Lower lobe of right lung (tissue), 2 donors: ENCODE measurements at regions not wholly inside any gene's neighbourhood (a gene's known extent, or its start where the extent isn't known, plus 50 kb on each side); places are given as distances from the start of the nearest gene placed in this dataset.

Experiments used
- ATAC-seq, 2 donors: fragments of 200-7000 bp; cut with Tn5 transposase; one replicate each; pipeline ENCODE4 v1.9.1; 2020 to 2022; ENCODE audit warnings: mild to moderate bottlenecking in 2 of 2, moderate library complexity in 2 of 2
- DNase-seq: peaks from one replicate; pipeline ENCODE4 v3.0.0-alpha.2; 2020
- H3K27ac ChIP-seq: fragments of 200-600 bp; one replicate; pipeline ENCODE4 v1.8.0; 2022
- H3K27me3 ChIP-seq: fragments of 200-600 bp; one replicate; pipeline ENCODE4 v1.8.0; 2022; ENCODE audit warnings: low read depth
- H3K36me3 ChIP-seq: fragments of 200-600 bp; one replicate; pipeline ENCODE4 v1.8.0; 2022; ENCODE audit warnings: mild to moderate bottlenecking
- H3K4me1 ChIP-seq: fragments of 200-600 bp; one replicate; pipeline ENCODE4 v1.8.0; 2022
- H3K4me3 ChIP-seq: fragments of 200-600 bp; one replicate; pipeline ENCODE4 v1.8.0; 2022; ENCODE audit warnings: mild to moderate bottlenecking
- H3K9me3 ChIP-seq: fragments of 200-600 bp; one replicate; pipeline ENCODE4 v1.8.0; 2022
- intact Hi-C: fragments of 100-400 bp; cut with DNase I; formaldehyde crosslinking; loops from one replicate; pipeline ENCODE4 v1.11.0; 2022
- TF ChIP-seq, protein P1 (sequence below): fragments of 200-600 bp; IDR thresholded peaks from one replicate; pipeline ENCODE4 v1.8.0; 2022; ENCODE audit warnings: antibody characterized with exemption, mild to moderate bottlenecking
- donor health status: DM: no; HTN: yes; CAD: no; lungs with severe emphysema.

DNA sequence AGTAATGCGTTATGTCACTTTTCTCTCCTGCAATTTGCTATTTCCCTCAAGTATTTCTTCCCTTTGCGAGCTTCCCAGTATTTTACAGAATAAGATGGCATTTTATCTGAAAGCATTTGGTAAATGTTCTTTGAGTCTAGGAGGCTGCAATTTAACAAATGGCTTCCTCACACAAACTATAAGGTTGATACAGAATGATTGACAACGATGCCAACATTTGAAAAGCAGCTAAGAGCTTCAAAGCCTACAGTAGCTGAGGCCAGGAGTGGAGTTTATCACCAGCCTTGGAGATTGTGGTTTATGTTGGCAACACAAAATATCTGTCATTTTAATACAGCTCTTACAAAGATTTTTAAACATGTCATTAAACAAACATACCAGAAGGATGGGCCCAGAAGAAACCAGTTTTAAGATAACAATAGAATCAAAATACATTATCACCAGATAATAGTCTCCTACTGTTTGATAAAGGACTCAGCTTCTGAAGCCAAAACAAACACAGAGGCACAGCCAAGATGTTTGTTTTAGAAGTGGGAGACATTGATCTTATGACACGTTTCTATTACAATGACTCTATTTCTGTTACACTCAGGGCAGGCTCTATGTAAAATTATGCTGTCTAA is 711.4 kb upstream of the ACVR2A start:
- Histone ChIP-seq H3K4me3 (no peak overlapping the region), H3K27ac (no peak overlapping the region), H3K4me1 (no peaks in the 10 kb centered on the region), H3K36me3 (no peaks in the 10 kb centered on the region), H3K9me3 (no peaks in the 10 kb centered on the region), H3K27me3 (no peaks in the 10 kb centered on the region)
- TF ChIP-seq, protein P1, sequence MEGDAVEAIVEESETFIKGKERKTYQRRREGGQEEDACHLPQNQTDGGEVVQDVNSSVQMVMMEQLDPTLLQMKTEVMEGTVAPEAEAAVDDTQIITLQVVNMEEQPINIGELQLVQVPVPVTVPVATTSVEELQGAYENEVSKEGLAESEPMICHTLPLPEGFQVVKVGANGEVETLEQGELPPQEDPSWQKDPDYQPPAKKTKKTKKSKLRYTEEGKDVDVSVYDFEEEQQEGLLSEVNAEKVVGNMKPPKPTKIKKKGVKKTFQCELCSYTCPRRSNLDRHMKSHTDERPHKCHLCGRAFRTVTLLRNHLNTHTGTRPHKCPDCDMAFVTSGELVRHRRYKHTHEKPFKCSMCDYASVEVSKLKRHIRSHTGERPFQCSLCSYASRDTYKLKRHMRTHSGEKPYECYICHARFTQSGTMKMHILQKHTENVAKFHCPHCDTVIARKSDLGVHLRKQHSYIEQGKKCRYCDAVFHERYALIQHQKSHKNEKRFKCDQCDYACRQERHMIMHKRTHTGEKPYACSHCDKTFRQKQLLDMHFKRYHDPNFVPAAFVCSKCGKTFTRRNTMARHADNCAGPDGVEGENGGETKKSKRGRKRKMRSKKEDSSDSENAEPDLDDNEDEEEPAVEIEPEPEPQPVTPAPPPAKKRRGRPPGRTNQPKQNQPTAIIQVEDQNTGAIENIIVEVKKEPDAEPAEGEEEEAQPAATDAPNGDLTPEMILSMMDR, result no peak
- intact Hi-C loops, result no loop called here
- ATAC-seq, result no peak
- no peak for DNase-seq

DNA sequence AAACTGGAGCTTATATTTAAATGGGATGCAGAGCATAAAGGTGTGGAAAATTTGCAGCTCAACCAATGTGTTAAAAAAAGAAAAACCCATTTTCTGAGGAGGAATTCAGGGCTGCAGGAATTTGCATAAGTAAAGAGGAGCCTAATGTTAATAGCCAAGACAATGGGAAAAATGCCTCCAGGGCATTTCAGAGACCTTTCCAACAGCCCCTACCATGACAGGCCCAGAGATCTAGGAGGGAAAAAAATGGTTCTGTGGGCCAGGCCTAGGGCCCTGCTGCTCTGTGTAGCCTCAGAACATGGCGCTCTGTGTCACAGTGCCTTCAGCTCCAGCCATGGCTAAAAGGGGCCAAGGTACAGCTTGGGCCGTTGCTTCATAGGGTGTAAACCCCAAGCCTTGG is 719.7 kb upstream of the ACVR2A start:
- Histone ChIP-seq H3K27ac (no peak overlapping the region), H3K9me3 (no peaks in the 10 kb centered on the region), H3K4me1 (no peaks in the 10 kb centered on the region), H3K27me3 (no peaks in the 10 kb centered on the region), H3K4me3 (no peak overlapping the region), H3K36me3 (no peaks in the 10 kb centered on the region)
- no peak for DNase-seq
- intact Hi-C loops, result no loop called here
- ATAC-seq, result no peak
- TF ChIP-seq, protein P1, result no peak

DNA sequence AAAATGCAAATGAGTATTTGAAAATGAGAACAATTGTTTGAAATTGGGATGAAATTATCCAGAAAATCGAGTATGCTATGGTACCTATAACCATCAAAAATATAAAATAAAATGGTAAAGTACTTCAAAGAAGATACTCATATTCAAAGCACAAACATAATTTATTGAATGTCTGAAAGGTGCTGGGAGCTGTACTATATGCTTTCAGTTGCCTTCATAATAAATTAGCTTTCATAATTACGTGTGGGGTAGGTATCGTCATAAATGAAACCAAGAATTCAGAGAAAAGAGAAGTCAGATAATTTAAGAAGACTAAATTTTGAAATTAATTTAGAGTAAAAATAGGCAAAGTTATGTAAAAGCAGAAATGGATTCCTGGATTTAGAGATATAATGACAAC is 721.9 kb upstream of the ACVR2A start:
- H3K36me3 ChIP-seq, result no peaks in the 10 kb centered on the region
- ATAC-seq (no peak), DNase-seq (no peak)
- intact Hi-C loops, result no loop called here
- no peak overlapping the region for H3K4me3 ChIP-seq
- H3K9me3 ChIP-seq, result no peaks in the 10 kb centered on the region
- no peak overlapping the region for H3K27ac ChIP-seq
- TF ChIP-seq, protein P1, result no peak
- no peaks in the 10 kb centered on the region for H3K27me3 ChIP-seq
- H3K4me1 ChIP-seq, result no peaks in the 10 kb centered on the region

DNA sequence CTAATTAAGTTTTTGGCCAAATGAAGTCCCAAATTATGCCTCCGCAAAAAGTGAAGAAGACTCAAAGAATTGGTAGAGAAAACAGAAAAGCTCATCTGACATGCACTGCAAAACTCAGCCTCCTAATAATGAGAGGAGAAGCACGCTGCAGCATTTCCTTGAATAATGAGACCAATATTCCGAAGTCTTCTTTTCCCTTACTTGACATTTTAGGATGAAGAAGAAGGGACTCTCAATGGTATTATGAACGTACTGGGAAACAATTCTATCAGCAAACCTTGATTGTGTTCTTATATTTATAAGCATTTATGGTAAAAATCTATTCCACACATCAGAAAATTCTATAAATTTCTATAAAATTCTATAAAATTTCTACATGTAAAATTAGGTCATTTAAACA is 733.9 kb upstream of the ACVR2A start:
- Histone ChIP-seq H3K4me3 (no peak overlapping the region), H3K4me1 (no peaks in the 10 kb centered on the region), H3K9me3 (no peaks in the 10 kb centered on the region), H3K27me3 (no peaks in the 10 kb centered on the region), H3K36me3 (no peaks in the 10 kb centered on the region), H3K27ac (no peak overlapping the region)
- TF ChIP-seq, protein P1, result no peak
- ATAC-seq (no peak), DNase-seq (no peak)
- intact Hi-C loops, result no loop called here

DNA sequence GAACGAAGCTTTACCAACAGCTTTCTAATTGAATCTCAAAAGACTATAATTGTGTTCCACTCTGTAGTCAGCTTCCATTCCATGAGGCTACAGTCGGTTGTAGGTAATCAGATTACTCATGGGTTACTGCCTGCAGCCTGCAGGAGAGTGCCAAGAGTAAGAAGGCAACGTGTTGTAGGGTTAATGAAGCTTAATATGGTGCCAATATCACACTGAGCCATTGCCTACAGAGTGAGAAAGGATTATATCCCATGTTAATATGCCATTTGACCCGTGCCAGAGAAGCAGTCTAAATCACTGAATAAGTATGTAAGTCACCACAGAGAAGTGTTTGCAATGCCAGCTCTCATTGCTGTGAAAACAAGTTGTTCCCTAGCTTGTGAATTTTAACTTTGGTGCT is 734.5 kb upstream of the ACVR2A start:
- no peaks in the 10 kb centered on the region for H3K27me3 ChIP-seq
- no peak overlapping the region for H3K4me3 ChIP-seq
- H3K4me1 ChIP-seq, result no peaks in the 10 kb centered on the region
- TF ChIP-seq, protein P1, result no peak
- ATAC-seq, result no peak
- intact Hi-C loops, result no loop called here
- DNase-seq, result no peak
- no peak overlapping the region for H3K27ac ChIP-seq
- no peaks in the 10 kb centered on the region for H3K9me3 ChIP-seq
- no peaks in the 10 kb centered on the region for H3K36me3 ChIP-seq

DNA sequence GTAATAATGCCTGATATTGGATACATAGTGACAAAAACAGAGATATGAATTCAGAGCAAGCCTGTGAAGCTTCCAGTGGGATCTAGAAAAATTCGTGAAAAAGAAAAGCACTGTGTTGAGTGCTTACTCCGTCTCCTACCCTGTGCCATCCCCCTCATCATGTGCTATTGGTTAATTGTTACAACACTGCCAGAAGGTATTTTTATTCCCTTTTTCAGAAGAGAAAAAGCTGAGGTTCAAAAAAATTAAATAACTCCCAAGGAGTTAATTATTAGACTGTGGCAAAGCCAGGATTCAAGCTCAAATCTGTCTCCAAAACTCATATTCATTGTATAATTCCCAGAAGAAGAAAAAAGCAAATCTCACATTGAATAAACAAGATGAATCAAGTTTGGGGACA is 735.5 kb upstream of the ACVR2A start:
- Histone ChIP-seq H3K27ac (no peak overlapping the region), H3K27me3 (no peaks in the 10 kb centered on the region), H3K36me3 (no peaks in the 10 kb centered on the region), H3K4me1 (no peaks in the 10 kb centered on the region), H3K4me3 (no peak overlapping the region), H3K9me3 (no peaks in the 10 kb centered on the region)
- intact Hi-C loops, result no loop called here
- no peak for ATAC-seq
- no peak for DNase-seq
- TF ChIP-seq, protein P1, result no peak
